T-helper 2 cell (primary cell): ENCODE measurements at regions not wholly inside any gene's neighbourhood (a gene's known extent, or its start where the extent isn't known, plus 50 kb on each side); places are given as distances from the start of the nearest gene placed in this dataset.
A peak's percentile ranks its signal among the peaks of the same experiment; 100 is the strongest.
"Not testable (repeated sequence)": the region's sequence is repeated elsewhere in the genome, so short reads cannot be mapped to it uniquely, and the experiment has no call there.

Experiments used
- DNase-seq, 5 experiments: peaks; one replicate each; pipeline versions ENCODE4 v3.0.0 to v3.0.0-alpha.2; 2012 to 2022

DNA sequence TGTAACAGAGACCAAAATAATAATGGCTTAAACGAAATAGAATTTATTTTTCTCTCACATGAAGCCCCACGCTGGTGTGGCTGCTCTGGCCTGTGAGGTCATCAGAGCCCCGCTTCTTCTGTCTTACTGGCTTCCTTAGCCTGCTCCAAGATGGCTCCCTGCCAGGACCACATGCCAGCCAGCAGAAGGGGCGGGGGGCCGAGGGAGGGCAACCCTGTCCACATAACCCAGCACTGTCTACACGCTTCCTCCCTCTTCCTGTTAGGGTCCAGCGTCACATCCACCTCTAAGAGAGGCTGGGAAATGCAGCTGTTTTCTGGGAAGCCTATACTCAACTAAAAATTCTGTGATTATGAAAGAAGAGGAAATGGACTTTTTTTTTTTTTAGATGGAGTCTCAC lies 107.9 kb upstream of the DLG1 start:
- DNase-seq = no peak

- DNase-seq = no peak
Observed at GRCh38 chr3:197404754-197405153, 106.3 kb upstream of the DLG1 start.

DNA sequence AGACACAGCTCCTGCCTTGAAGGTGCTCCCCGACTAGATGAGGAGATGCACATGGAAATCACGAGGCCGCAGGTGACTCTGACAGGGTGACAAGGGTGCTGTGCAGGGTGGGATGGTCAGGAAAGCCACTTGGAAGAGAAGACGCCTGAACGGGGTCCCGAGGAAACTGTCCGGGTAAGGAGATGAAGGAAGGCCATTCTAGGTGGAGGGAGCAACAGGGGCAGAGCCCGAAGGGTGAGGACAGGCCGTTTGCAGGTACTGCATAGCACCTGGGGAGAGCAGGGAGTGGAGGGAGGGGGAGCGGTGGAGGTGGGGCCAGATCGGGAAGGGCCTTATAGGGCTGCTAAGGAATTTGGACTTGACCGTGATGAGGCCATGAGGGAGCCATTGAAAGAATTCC lies 105.6 kb upstream of the DLG1 start:
- no peak for DNase-seq

DNA sequence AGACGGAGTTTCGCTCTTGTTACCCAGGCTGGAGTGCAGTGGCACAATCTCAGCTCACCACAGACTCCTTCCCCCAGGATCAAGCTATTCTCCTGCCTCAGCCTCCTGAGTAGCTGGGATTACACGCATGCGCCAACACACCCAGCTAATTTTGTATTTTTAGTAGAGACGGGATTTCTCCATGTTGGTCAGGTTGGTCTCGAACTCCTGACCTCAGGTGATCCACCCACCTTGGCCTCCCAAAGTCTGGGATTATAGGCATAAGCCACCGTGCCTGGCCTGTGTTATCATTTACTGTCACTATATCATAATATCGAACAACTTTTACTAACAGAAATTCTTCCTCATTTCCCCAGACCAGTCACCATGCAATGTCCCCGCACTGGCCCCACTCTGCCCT lies 104.0 kb upstream of the DLG1 start:
- not testable (repeated sequence) for DNase-seq

- no peak for DNase-seq
Observed at GRCh38 chr3:197399486-197399885, 101.1 kb upstream of the DLG1 start.

DNA sequence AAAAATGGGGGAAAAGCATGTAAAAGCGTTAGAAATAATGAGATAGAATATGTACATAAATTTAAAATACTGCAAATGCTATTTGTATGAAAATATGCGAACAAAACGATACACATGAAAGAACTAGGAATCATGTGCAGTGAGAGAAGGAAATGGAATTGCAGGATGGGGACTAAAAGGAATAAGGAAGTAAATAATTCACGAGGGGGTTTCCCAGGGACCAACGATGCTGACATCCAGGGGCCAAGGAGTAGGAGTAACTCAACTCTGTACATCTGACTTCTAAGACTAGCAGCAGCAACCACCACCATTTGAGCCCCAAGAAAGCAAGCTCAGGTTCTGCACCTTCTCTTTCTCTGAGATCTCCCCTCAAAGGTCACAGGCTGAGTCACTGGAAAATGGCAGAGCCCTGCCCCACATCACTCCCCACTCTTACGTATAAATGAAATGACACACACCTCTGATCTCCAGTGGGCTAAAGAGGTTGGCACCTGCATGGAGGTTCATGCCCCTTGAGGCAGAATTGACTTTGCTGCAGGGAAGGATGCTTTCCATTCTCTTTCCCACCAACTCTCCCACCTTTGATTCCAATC lies 100.0 kb upstream of the DLG1 start:
- no peak for DNase-seq

GRCh38 chr3:197397838-197398237 lies 99.4 kb upstream of the DLG1 start:
- no peak for DNase-seq

- peak in 3 of 5 experiments; percentile 15 to 90 (median 16) for DNase-seq
Observed at GRCh38 chr3:197394464-197395321, 96.3 kb upstream of the DLG1 start.

- not testable (repeated sequence) for DNase-seq
Observed at GRCh38 chr3:197394126-197394463, 95.7 kb upstream of the DLG1 start.

GRCh38 chr3:197393711-197394110 lies 95.3 kb upstream of the DLG1 start:
- peak in 1 of 5 experiments; percentile 66 for DNase-seq

- no peak for DNase-seq
Observed at GRCh38 chr3:197392961-197393360, 94.5 kb upstream of the DLG1 start.

- no peak for DNase-seq
Observed at GRCh38 chr3:197381371-197381770, 83.0 kb upstream of the DLG1 start.

DNA sequence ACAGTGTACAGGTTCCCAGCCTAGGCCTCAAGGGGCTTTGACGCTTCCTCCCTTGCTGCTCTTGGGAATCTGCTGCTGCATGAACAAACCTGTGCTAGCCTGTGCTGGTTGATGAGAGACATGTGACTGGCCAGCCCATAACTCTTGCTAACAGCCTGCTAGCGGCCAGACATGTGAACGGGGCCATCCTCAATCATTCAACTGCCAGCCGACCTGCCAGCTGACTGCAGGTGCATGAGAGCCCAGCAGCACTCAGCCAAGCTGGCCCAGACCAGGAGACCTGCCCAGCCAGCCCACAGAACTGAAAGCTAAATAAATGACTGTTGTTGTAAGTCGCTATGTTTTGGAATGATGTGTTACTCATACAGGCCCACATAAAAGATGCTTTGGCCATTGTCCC lies 82.4 kb upstream of the DLG1 start:
- DNase-seq = no peak

- DNase-seq = peak in 1 of 5 experiments; percentile 37
Observed at GRCh38 chr3:197378985-197379718, 80.7 kb upstream of the DLG1 start.

GRCh38 chr3:197376735-197377555 lies 78.5 kb upstream of the DLG1 start:
- DNase-seq = no peak

- no peak for DNase-seq
Observed at GRCh38 chr3:197376020-197376419, 77.6 kb upstream of the DLG1 start.

DNA sequence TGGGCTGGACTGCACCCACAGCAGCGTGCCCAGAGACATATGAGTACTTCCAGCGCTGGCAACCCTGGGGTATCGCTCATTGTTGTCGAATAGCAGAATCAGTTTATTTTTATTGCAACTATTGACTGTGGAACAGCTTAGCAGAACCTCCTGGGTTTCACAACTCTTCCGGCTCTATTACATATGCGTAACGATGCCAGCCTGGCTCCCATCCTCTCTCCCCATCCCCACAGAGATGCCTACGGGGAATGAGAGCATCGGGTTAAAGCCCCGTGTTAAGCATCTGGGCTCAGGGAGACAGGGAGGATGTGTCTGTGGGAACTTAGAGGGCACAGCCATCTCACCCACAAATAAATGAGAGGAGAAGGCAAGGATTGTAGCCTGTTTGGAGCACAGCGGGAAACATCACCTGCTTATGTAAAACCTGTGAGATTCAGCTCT lies 76.6 kb upstream of the DLG1 start:
- no peak for DNase-seq

DNA sequence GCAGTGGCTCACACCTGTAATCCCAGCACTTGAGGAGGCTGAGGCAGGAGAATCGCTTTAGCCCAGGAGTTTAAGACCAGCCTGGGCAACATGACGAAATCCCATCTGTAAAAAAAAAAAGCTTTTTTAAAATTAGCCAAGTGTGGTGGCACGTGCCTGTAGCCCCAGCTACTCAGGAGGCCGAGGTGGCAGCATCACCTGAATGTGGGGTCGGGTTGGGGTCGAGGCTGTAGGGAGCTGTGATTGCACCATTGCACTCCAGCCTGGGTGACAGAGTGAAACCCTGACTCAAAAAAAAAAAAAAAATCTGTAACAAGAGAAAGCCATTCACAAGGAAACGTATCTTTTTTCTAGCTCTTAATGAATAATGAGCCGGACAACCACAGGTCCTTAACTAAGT lies 74.7 kb upstream of the DLG1 start:
- DNase-seq = no peak

- DNase-seq = no peak
Observed at GRCh38 chr3:197372047-197372661, 73.7 kb upstream of the DLG1 start.

DNA sequence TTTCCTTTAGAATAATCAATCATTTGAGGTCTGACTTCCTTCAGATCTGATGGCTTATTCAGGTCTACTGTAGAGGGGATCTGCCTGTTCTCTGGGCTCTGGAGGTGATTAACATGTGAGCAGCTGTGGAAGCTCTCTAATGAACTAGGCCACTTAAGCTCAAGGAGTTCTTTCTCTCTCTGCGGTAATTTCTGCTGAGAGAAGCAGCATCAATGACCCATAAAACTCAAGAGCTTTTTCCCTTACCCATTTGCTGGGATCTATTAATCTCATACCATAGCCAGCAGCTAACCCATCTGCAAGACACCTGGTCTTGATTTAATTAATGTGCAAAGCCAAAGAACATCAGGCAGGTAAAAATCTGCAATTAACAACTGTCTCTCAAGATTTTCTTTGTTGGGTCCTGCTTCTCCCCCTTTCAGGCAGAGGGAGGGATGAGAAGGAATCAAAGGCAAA lies 73.2 kb upstream of the DLG1 start:
- no peak for DNase-seq

DNA sequence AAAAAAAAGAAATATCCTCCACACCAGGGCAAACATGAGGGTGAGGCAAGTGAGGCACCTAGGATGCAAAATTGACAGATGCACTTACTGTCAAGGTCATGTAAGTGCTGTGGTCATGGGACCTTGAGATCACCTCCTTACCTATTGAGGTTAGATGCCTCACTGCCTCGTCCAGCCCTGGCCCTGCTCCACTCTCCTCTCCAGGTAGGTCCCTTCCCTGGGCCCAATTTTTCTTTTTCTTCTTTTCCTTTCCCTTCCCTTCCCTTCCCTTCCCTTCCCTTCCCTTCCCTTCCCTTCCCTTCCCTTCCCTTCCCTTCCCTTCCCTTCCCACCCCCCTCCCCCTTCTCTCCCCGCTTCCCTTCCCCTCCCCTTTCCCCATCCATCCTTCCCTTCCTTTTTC lies 71.1 kb upstream of the DLG1 start:
- no peak for DNase-seq

GRCh38 chr3:197368821-197369220 lies 70.4 kb upstream of the DLG1 start:
- DNase-seq = no peak
